Colonic mucosa (tissue), 4 donors: ENCODE measurements at regions not wholly inside any gene's neighbourhood (a gene's known extent, or its start where the extent isn't known, plus 50 kb on each side); places are given as distances from the start of the nearest gene placed in this dataset.
"Not testable (repeated sequence)": the region's sequence is repeated elsewhere in the genome, so short reads cannot be mapped to it uniquely, and the experiment has no call there.

Experiments
- DNase-seq: peaks from one replicate; pipeline ENCODE4 v3.0.0-alpha.2; 2020
- H3K27ac ChIP-seq: fragments of 200-600 bp; one replicate; pipeline ENCODE4 v1.8.0; 2021
- H3K27me3 ChIP-seq: fragments of 200-600 bp; one replicate; pipeline ENCODE4 v1.8.0; 2021
- H3K36me3 ChIP-seq: fragments of 200-600 bp; one replicate; pipeline ENCODE4 v1.8.0; 2021
- H3K4me1 ChIP-seq: fragments of 200-600 bp; one replicate; pipeline ENCODE4 v1.8.0; 2021; ENCODE audit warnings: mild to moderate bottlenecking
- H3K4me3 ChIP-seq: fragments of 200-600 bp; one replicate; pipeline ENCODE4 v1.8.0; 2021
- H3K9ac ChIP-seq, 2 donors: one replicate each; pipeline ENCODE4 v1.7.0; 2013; ENCODE audit warnings: control low read depth in 2 of 2, low read depth in 2 of 2, low read length in 2 of 2
- H3K9me3 ChIP-seq: fragments of 200-600 bp; one replicate; pipeline ENCODE4 v1.8.0; 2021
- intact Hi-C: fragments of 100-400 bp; cut with DNase I; formaldehyde crosslinking; loops from one replicate; pipeline ENCODE4 v1.14.1; 2022
- donor health status: healthy.
- donor health status: DM: no; HTN: no; CAD: no.
- donor health status: DM: no; HTN: no; CAD: no.

DNA sequence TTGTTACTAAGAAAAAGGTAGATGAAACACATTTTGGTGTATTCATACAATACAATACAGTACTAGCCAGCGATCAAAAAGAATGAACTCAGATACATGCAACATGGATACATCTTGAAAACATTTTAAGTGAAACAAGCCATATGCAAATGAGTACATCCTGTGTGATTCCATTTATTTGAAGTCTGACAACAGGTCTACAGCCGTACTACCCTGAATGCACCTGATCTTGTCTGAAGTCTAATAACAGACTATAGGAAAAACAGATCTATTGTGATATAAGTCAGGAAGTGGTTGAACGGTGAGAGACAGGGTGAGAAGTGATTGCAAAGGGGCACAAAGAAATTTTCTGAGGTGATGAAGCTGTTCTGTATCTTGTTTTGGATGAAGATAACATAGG, 146.9 kb downstream of the NBPF8 start:
- DNase-seq, H3K27ac ChIP-seq, H3K36me3 ChIP-seq, H3K4me1 ChIP-seq, H3K9me3 ChIP-seq, H3K9ac ChIP-seq, H3K27me3 ChIP-seq, intact Hi-C loops, H3K4me3 ChIP-seq: not testable (repeated sequence)

DNA sequence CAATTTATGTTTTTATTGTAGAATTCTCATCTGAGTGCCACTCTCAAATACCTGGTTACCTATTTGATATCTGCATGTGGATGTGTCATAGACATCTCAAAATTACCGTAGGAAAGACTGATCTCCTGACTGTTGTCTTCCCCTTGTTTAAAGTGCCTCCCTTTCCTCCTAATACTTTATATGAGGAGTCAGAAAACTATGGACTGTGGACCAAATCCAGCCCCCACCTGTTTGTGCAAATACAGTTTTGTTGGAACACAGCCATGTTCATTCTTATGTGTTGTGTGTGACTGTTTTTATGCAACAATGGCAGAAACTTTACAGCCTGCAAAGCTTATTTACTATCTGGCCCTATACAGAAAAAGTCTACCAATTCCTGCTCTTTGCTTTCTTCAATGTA, 150.6 kb downstream of the NBPF8 start:
- H3K9me3 ChIP-seq, DNase-seq, H3K4me3 ChIP-seq, H3K27me3 ChIP-seq, H3K9ac ChIP-seq, intact Hi-C loops, H3K36me3 ChIP-seq, H3K4me1 ChIP-seq, H3K27ac ChIP-seq: not testable (repeated sequence)

DNA sequence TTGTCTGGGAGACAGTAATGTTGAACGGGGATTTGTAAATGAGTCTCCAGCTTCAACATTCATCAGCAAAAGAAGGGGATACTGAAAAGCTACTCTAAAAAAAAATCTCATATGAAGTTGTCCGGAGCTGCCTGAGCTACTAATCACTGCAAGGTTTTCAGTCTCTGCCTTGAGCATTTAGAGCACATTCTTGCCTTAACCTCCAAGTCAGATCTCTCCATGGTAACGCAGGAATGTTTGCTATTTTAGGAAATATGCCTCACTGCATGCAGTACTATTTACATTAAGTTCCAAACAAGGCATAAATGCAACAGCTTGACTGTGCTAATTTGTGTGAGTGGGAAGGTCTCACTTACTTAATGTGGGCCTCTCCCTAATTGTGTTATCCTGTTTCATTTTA, 152.8 kb downstream of the NBPF8 start:
- H3K4me3 ChIP-seq, H3K9me3 ChIP-seq, intact Hi-C loops, H3K27me3 ChIP-seq, H3K9ac ChIP-seq, H3K36me3 ChIP-seq, H3K27ac ChIP-seq, DNase-seq, H3K4me1 ChIP-seq: not testable (repeated sequence)

DNA sequence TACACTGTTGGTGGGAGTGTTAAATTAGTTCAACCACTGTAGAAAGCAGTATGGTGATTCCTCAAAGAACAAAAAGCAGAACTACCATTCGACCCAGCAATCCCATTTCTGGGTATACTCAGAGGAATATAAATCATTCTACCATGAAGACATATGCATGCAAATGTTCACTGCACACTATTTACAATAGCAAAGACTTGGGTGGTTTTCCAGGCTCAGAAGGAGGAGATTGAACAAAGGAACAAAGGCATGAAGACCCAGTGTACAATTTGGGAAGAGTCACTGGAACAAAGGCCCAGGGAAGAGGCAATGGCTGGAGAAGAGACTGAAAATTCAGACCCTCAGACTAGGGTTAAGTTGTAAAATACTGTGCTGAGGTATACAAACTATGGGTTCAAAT, 148.5 kb upstream of the NBPF26 start:
- not testable (repeated sequence) for H3K9ac ChIP-seq

DNA sequence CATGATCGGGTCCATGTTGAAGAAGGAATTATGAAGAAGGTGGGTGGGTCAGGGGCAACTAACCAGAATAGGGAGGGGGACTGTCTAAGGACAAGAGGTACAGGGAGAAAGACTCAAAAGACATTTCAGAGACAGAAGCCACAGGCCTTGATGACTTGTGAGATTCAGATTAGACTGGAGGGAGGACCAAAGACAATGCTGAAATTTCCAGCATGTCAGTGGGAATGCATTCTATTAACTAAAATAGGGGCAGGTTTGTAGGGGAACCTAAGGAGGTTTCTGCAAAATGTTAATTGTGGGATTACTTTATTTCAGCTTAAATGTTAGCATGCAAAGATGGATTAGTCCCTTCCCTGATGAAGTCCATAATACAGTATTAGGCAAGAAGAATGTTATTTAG, 141.6 kb upstream of the NBPF26 start:
- DNase-seq, H3K4me1 ChIP-seq, H3K9ac ChIP-seq, H3K4me3 ChIP-seq, intact Hi-C loops, H3K9me3 ChIP-seq, H3K27me3 ChIP-seq, H3K27ac ChIP-seq, H3K36me3 ChIP-seq: not testable (repeated sequence)

More for the DNA sequence above, 148.5 kb upstream of the NBPF26 start:
- H3K4me3 ChIP-seq, intact Hi-C loops, DNase-seq, H3K27ac ChIP-seq, H3K4me1 ChIP-seq, H3K27me3 ChIP-seq, H3K36me3 ChIP-seq, H3K9me3 ChIP-seq: not testable (repeated sequence)

DNA sequence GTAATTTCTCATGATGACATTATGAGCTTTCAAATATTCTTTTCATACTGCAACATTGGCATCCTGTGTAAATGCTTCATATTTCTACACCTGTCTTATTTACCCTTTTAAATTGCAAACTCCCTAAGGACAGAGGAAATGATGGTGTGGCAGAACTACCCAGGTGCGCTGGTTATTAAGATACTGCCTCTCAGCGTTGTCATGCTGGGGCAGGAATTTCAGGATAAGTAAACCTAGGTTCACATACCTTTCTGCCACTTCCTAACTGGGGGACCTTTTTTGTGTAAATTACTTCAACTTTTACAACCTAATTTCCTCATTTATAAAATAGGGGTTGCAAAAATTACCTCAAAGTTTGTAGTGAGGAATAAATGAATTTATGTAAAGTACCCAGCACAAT, 137.7 kb upstream of the NBPF26 start:
- intact Hi-C loops, H3K9ac ChIP-seq, H3K9me3 ChIP-seq, H3K36me3 ChIP-seq, H3K4me3 ChIP-seq, H3K27ac ChIP-seq, DNase-seq, H3K27me3 ChIP-seq, H3K4me1 ChIP-seq: not testable (repeated sequence)

DNA sequence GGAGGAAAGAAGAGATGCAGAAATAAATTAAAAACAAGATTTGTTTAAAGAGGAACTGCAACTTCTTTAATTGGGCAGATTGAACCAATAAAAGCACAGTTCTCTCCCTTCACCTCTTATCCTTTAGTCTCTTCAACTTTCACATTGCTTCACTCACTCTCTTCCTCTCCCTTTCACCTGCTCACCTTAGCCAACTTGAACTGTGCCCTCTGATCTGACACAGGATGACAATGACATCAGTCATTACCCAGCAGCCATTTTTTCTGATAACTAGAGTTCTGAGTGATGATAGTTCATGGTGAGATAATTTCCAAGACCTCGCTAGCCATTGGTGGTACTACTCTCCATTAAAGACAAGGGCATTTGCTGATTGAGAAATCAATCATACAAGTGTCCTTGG, 134.9 kb upstream of the NBPF26 start:
- DNase-seq, H3K36me3 ChIP-seq, H3K4me3 ChIP-seq, intact Hi-C loops, H3K9ac ChIP-seq, H3K9me3 ChIP-seq, H3K4me1 ChIP-seq, H3K27ac ChIP-seq, H3K27me3 ChIP-seq: not testable (repeated sequence)

DNA sequence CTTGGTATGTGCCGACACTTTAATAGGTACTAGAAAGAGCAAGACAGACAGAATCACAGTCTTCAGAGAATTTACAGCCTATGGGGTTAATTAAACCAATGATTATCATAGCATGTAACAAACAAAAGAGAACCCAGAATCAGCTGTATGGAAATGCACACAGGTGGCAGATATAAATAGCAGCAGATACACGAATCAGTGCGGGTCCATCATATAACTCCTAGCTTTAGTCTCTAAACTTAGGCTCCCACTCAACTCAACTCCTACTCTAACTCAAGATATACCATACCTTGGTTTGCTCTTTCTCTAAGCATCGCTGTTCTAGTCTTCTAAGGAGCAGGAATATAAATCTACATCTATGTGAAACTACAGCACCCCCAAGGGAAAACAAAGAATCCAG, 132.0 kb upstream of the NBPF26 start:
- H3K4me1 ChIP-seq, H3K9ac ChIP-seq, intact Hi-C loops, H3K4me3 ChIP-seq, H3K9me3 ChIP-seq, H3K36me3 ChIP-seq, DNase-seq, H3K27me3 ChIP-seq, H3K27ac ChIP-seq: not testable (repeated sequence)

DNA sequence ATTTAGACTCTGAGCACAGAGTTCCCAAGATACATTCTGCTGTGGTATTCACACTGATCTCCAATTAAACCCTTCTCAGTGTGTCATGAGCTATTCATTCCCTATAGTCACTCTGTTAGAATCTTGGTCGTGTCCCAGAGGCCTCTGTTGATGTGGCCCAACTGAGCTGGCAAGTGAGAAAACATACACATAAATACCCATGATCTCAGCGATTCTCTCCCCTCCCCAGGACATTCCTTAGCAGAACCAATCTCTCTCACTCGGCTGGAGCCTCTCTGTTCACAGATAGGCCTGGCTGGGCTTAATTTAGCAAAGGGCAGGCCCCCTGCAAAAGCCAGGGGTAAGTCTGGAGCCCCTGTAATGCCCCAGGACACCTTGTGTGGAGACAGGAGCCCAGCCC, 130.8 kb upstream of the NBPF26 start:
- H3K4me1 ChIP-seq, intact Hi-C loops, DNase-seq: not testable (repeated sequence)

DNA sequence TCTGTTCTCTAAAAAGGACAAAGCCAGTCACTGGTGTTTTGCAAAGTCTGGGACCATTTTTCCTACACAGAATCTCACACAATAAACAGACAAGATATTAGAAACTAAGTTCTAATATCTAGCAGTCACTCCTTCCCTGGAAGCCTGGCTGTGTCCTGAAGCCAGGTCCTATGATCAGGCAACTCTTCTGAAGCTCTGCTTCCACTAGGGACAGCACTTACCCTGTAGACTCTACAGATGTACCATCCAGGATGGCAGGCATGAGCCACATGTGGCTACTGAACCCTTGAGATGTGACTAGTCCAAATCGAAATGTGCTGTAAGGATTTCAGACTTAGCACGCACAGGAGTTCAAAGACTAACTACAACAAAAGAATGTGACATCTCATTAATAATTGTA, 130.1 kb upstream of the NBPF26 start:
- DNase-seq, H3K9me3 ChIP-seq, intact Hi-C loops, H3K27me3 ChIP-seq, H3K9ac ChIP-seq, H3K27ac ChIP-seq, H3K4me1 ChIP-seq, H3K36me3 ChIP-seq, H3K4me3 ChIP-seq: not testable (repeated sequence)

More for the DNA sequence above, 130.8 kb upstream of the NBPF26 start:
- not testable (repeated sequence) for H3K4me3 ChIP-seq, H3K9ac ChIP-seq, H3K27ac ChIP-seq, H3K36me3 ChIP-seq, H3K9me3 ChIP-seq, H3K27me3 ChIP-seq

DNA sequence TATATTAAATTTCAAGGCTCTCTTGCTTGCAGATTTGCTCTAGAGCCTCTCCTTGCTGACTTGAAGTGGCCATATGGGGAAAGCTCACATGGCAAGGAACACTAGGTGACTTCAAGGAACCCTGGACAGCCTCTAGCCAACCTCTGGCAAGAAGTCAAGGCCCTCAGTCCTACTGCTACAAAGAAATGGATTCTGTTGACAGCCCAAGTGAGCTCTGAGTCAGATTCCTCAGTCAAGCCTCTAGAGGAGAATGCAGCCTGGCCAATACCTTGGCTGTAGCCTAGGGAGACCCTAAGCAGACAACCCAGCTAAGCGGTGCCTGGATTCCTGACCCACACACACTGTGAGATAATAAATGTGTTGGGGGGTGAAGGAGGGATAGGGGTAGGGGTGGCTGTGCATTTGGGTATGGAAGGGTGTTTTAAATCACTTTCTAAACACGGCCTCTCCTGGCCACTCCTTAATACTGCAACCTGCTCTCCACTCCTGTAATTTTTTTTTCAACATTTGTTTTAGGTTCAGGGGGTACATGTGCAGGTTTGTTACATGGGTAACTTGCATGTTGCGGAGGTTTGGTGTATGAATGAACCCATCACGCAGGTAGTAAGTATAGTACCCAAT, 125.3 kb upstream of the NBPF26 start:
- H3K27me3 ChIP-seq, H3K4me1 ChIP-seq, DNase-seq, H3K27ac ChIP-seq, H3K36me3 ChIP-seq, H3K4me3 ChIP-seq, intact Hi-C loops, H3K9ac ChIP-seq, H3K9me3 ChIP-seq: not testable (repeated sequence)

DNA sequence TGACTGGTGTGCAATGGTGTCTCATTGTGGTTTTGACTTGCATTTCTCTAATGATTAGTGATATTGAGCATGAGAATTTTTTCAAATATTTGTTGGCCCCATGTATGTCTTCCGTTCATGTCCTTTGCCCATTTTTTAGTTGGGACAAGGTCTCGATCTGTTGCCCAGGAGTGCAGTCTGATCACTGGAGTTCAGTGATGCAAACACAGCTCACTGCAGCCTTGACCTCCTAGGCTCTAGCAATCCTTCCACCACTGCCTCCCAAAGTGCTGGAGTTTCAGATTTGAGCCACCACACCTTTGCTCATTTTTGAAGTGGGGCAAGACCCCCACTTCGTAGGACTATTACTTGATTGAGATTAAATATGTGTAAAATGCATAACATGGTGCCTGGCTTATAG, 124.2 kb upstream of the NBPF26 start:
- intact Hi-C loops, H3K9me3 ChIP-seq, H3K27ac ChIP-seq, H3K4me3 ChIP-seq, H3K4me1 ChIP-seq, H3K9ac ChIP-seq, H3K27me3 ChIP-seq, DNase-seq, H3K36me3 ChIP-seq: not testable (repeated sequence)

DNA sequence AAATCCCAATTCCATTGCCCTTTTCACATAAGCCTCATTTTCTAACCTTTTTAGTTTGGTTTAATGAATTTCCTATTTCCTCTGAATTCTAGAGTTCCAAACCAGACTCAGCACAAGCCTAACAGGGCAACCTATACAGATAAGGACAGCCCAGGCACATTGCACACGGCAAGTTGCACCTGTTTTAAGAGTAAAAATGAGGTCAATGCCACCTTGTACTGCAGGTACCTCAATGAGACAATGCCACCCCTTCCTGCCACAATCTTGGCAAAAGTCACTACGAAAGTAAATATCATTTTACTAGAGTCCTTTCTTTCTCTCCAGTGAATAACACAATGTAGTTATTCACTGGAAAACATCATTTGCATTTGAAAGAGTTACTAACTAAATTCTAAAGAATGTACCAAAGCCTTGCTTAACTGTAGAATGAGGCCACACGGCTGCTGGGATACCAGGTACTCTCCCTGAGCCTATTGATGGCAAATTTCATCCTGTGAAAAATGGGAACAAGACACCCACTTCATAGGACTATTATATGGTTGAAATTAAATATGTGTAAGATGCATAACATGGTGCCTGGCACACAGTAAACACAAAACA, 123.2 kb upstream of the NBPF26 start:
- H3K9me3 ChIP-seq, intact Hi-C loops, DNase-seq, H3K36me3 ChIP-seq, H3K4me1 ChIP-seq, H3K9ac ChIP-seq, H3K4me3 ChIP-seq, H3K27ac ChIP-seq, H3K27me3 ChIP-seq: not testable (repeated sequence)

DNA sequence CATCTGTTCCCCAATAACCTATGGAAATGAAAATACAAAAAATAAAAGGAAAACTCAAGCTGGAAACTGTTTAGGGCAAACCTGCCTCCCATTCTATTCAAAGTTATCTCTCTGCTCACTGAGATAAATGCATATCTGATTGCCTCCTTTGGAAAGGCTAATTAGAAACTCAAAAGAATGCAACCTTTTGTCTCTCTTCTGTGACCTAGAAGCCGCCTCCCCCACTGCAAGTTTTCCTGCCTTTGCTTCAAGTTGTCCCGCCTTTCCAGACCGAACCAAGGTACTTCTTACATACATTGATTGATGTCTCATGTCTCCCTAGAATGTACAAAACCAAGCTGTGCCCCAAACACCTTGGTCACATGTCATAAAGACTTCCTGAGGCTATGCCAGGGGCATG, 115.9 kb upstream of the NBPF26 start:
- H3K4me3 ChIP-seq, H3K27ac ChIP-seq, intact Hi-C loops, H3K9me3 ChIP-seq, H3K36me3 ChIP-seq, H3K4me1 ChIP-seq, H3K27me3 ChIP-seq, H3K9ac ChIP-seq, DNase-seq: not testable (repeated sequence)
